ENCODE measurements at regions not wholly inside any gene's neighbourhood (a gene's known extent, or its start where the extent isn't known, plus 50 kb on each side); places are given as distances from the start of the nearest gene placed in this dataset.
"Not testable (repeated sequence)": the region's sequence is repeated elsewhere in the genome, so short reads cannot be mapped to it uniquely, and the experiment has no call there.

DNA sequence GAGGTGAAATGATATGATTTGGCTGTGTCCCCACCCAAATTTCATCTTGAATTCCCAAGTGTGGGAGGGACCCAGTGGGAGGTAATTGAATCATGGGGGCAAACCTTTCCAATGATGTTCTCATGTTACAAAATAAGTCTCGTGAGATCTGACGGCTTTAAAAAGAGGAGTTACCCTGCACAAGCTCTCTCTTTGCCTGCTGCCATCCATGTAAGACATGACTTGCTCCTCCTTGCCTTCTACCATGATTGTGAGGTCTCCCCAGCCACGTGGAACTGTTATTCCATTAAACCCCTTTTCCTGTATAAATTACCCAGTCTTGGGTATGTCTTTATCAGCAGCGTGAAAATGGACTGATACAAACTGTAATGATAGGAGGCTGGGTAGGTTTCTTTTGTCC, 145.1 kb downstream of the AKR1D1 start:
- H4K8ac ChIP-seq (ENCODE audit: low read depth, low read length); H3K23ac ChIP-seq (ENCODE audit: low read length); H3K18ac ChIP-seq (ENCODE audit: low read length); DNase-seq; H2AK5ac ChIP-seq (ENCODE audit: low read length); H3K27me3 ChIP-seq (ENCODE audit: insufficient read depth, low read length, poor library complexity); H3K36me3 ChIP-seq (ENCODE audit: control insufficient read depth, insufficient read depth, low read length); H2BK120ac ChIP-seq (ENCODE audit: low read depth, low read length); H3K4ac ChIP-seq (ENCODE audit: low read depth, low read length); H2BK15ac ChIP-seq (replicated peaks; ENCODE audit: low read depth); H3K4me2 ChIP-seq (ENCODE audit: low read length); H4K5ac ChIP-seq (ENCODE audit: low read length); H3K79me2 ChIP-seq (ENCODE audit: control insufficient read depth, insufficient read depth, low read length); H3K9ac ChIP-seq (ENCODE audit: low read length); H3K27ac ChIP-seq (ENCODE audit: low read depth, low read length); H3K79me1 ChIP-seq (ENCODE audit: low read length); H3K4me1 ChIP-seq (ENCODE audit: control insufficient read depth, low read depth, low read length); H2BK5ac ChIP-seq (ENCODE audit: low read length); H3K56ac ChIP-seq (ENCODE audit: low read length); H3K4me3 ChIP-seq (ENCODE audit: low read length): not testable (repeated sequence)
- no CpG with 5 or more reads among the region's 4 CpGs for WGBS (ENCODE audit: extremely low coverage, insufficient coverage, low lambda C conversion rate)

GRCh38 chr7:138223402-138223879, 147.2 kb downstream of the AKR1D1 start:
- peak; percentile 16 for DNase-seq
- no peaks in the 10 kb centered on the region for H3K4me1 ChIP-seq (ENCODE audit: control insufficient read depth, low read depth, low read length)
- no peaks in the 10 kb centered on the region for H3K79me1 ChIP-seq (ENCODE audit: low read length)
- H3K9ac ChIP-seq (ENCODE audit: low read length) = no peak overlapping the region
- H4K8ac ChIP-seq (ENCODE audit: low read depth, low read length) = no peak overlapping the region
- H3K27me3 ChIP-seq (ENCODE audit: insufficient read depth, low read length, poor library complexity) = no peaks in the 10 kb centered on the region
- H2BK15ac ChIP-seq (replicated peaks; ENCODE audit: low read depth) = no peak overlapping the region
- no peak overlapping the region for H3K4ac ChIP-seq (ENCODE audit: low read depth, low read length)
- no peak overlapping the region for H3K18ac ChIP-seq (ENCODE audit: low read length)
- H3K36me3 ChIP-seq (ENCODE audit: control insufficient read depth, insufficient read depth, low read length) = no peaks in the 10 kb centered on the region
- H4K5ac ChIP-seq (ENCODE audit: low read length) = no peak overlapping the region
- no peak overlapping the region for H3K23ac ChIP-seq (ENCODE audit: low read length)
- no peak overlapping the region for H3K4me3 ChIP-seq (ENCODE audit: low read length)
- no peak overlapping the region for H2BK120ac ChIP-seq (ENCODE audit: low read depth, low read length)
- H3K79me2 ChIP-seq (ENCODE audit: control insufficient read depth, insufficient read depth, low read length) = no peaks in the 10 kb centered on the region
- no peak overlapping the region for H3K27ac ChIP-seq (ENCODE audit: low read depth, low read length)
- no peak overlapping the region for H2BK5ac ChIP-seq (ENCODE audit: low read length)
- H3K4me2 ChIP-seq (ENCODE audit: low read length) = no peak overlapping the region
- H3K56ac ChIP-seq (ENCODE audit: low read length) = no peak overlapping the region
- no CpG with 5 or more reads among the region's 2 CpGs for WGBS (ENCODE audit: extremely low coverage, insufficient coverage, low lambda C conversion rate)
- no peak overlapping the region for H2AK5ac ChIP-seq (ENCODE audit: low read length)

DNA sequence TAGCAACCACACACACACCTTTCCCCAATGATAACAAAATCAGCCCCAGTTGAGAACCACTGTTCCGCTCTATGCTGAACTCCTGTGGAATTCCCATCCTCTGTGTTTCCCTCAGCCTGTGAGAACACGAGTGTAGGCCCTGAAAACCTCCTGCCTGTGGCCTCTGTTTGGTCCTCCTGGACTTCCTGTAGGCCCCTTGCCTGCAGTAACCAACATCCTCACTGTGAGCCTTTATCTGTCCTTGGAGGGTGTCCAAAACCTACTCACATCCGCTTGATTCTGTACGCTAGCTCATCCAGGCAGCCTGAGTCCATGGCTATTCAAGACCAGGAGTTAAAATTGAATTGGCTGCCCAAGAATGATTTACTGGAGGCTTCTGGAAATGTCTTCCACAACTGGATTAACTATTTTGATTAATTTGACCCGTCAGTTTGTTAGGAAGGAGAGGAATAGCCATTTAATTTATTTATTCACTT, 149.8 kb downstream of the AKR1D1 start:
- Histone ChIP-seq H3K4me1 (ENCODE audit: control insufficient read depth, low read depth, low read length) (no peaks in the 10 kb centered on the region), H4K5ac (ENCODE audit: low read length) (no peak overlapping the region), H3K36me3 (ENCODE audit: control insufficient read depth, insufficient read depth, low read length) (no peaks in the 10 kb centered on the region), H2AK5ac (ENCODE audit: low read length) (no peak overlapping the region), H3K79me2 (ENCODE audit: control insufficient read depth, insufficient read depth, low read length) (no peaks in the 10 kb centered on the region), H3K27ac (ENCODE audit: low read depth, low read length) (no peak overlapping the region), H3K4me3 (ENCODE audit: low read length) (no peak overlapping the region), H3K23ac (ENCODE audit: low read length) (no peak overlapping the region), H4K8ac (ENCODE audit: low read depth, low read length) (no peak overlapping the region), H2BK15ac (replicated peaks; ENCODE audit: low read depth) (no peak overlapping the region), H3K56ac (ENCODE audit: low read length) (no peak overlapping the region), H3K18ac (ENCODE audit: low read length) (no peak overlapping the region), H3K79me1 (ENCODE audit: low read length) (no peaks in the 10 kb centered on the region), H2BK120ac (ENCODE audit: low read depth, low read length) (no peak overlapping the region), H2BK5ac (ENCODE audit: low read length) (no peak overlapping the region), H3K4ac (ENCODE audit: low read depth, low read length) (no peak overlapping the region), H3K9ac (ENCODE audit: low read length) (no peak overlapping the region), H3K4me2 (ENCODE audit: low read length) (no peak overlapping the region), H3K27me3 (ENCODE audit: insufficient read depth, low read length, poor library complexity) (no peaks in the 10 kb centered on the region)
- WGBS (ENCODE audit: extremely low coverage, insufficient coverage, low lambda C conversion rate) = no CpG with 5 or more reads among the region's 5 CpGs
- DNase-seq = no peak

- no peak overlapping the region for H4K5ac ChIP-seq (ENCODE audit: low read length)
- H3K4me1 ChIP-seq (ENCODE audit: control insufficient read depth, low read depth, low read length) = no peaks in the 10 kb centered on the region
- no peaks in the 10 kb centered on the region for H3K27me3 ChIP-seq (ENCODE audit: insufficient read depth, low read length, poor library complexity)
- H3K4me3 ChIP-seq (ENCODE audit: low read length) = no peak overlapping the region
- H2AK5ac ChIP-seq (ENCODE audit: low read length) = no peak overlapping the region
- no peaks in the 10 kb centered on the region for H3K36me3 ChIP-seq (ENCODE audit: control insufficient read depth, insufficient read depth, low read length)
- H3K79me1 ChIP-seq (ENCODE audit: low read length) = no peaks in the 10 kb centered on the region
- no peak overlapping the region for H3K9ac ChIP-seq (ENCODE audit: low read length)
- no peak overlapping the region for H3K27ac ChIP-seq (ENCODE audit: low read depth, low read length)
- H3K4me2 ChIP-seq (ENCODE audit: low read length) = no peak overlapping the region
- H2BK15ac ChIP-seq (replicated peaks; ENCODE audit: low read depth) = no peak overlapping the region
- H3K4ac ChIP-seq (ENCODE audit: low read depth, low read length) = no peak overlapping the region
- no peak for DNase-seq
- H3K18ac ChIP-seq (ENCODE audit: low read length) = no peak overlapping the region
- H3K56ac ChIP-seq (ENCODE audit: low read length) = no peak overlapping the region
- H2BK5ac ChIP-seq (ENCODE audit: low read length) = no peak overlapping the region
- H4K8ac ChIP-seq (ENCODE audit: low read depth, low read length) = no peak overlapping the region
- H3K23ac ChIP-seq (ENCODE audit: low read length) = no peak overlapping the region
- no peaks in the 10 kb centered on the region for H3K79me2 ChIP-seq (ENCODE audit: control insufficient read depth, insufficient read depth, low read length)
- WGBS (ENCODE audit: extremely low coverage, insufficient coverage, low lambda C conversion rate) = no CpG with 5 or more reads among the region's 4 CpGs
- H2BK120ac ChIP-seq (ENCODE audit: low read depth, low read length) = no peak overlapping the region
Measured at GRCh38 chr7:138226745-138227279, 150.6 kb downstream of the AKR1D1 start.

- no CpG with 5 or more reads among the region's 7 CpGs for WGBS (ENCODE audit: extremely low coverage, insufficient coverage, low lambda C conversion rate)
- H3K27ac ChIP-seq (ENCODE audit: low read depth, low read length) = no peak overlapping the region
Measured at GRCh38 chr7:138228119-138228518, 151.9 kb downstream of the AKR1D1 start.

DNA sequence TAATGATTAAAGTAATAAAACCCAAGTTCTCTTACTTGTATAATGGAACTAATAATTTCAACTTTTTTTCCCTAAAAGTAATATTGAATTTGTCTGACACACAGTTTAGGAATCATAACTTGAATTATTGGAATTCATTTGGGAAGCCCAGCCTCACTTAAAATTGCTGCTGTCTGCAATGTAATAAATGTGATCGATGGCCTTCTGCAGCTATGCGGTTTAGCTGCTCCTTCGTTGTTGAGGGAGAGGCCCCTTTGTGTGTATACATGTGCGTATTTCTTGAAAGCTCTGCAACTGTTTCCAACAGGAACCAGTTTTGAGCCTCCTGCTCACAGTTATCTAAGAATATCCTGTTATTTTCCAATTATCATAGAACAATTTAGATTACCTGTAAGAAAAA, 152.5 kb downstream of the AKR1D1 start:
- Histone ChIP-seq H3K18ac (ENCODE audit: low read length) (no peak overlapping the region), H3K4me2 (ENCODE audit: low read length) (no peak overlapping the region), H4K5ac (ENCODE audit: low read length) (no peak overlapping the region), H2BK120ac (ENCODE audit: low read depth, low read length) (no peak overlapping the region), H2BK15ac (replicated peaks; ENCODE audit: low read depth) (no peak overlapping the region), H2BK5ac (ENCODE audit: low read length) (no peak overlapping the region), H3K79me1 (ENCODE audit: low read length) (no peaks in the 10 kb centered on the region), H2AK5ac (ENCODE audit: low read length) (no peak overlapping the region), H4K8ac (ENCODE audit: low read depth, low read length) (no peak overlapping the region), H3K56ac (ENCODE audit: low read length) (no peak overlapping the region), H3K79me2 (ENCODE audit: control insufficient read depth, insufficient read depth, low read length) (no peaks in the 10 kb centered on the region), H3K4me1 (ENCODE audit: control insufficient read depth, low read depth, low read length) (no peaks in the 10 kb centered on the region), H3K4ac (ENCODE audit: low read depth, low read length) (no peak overlapping the region), H3K27ac (ENCODE audit: low read depth, low read length) (no peak overlapping the region), H3K9ac (ENCODE audit: low read length) (no peak overlapping the region), H3K27me3 (ENCODE audit: insufficient read depth, low read length, poor library complexity) (no peaks in the 10 kb centered on the region), H3K4me3 (ENCODE audit: low read length) (no peak overlapping the region), H3K36me3 (ENCODE audit: control insufficient read depth, insufficient read depth, low read length) (no peaks in the 10 kb centered on the region), H3K23ac (ENCODE audit: low read length) (no peak overlapping the region)
- no peak for DNase-seq
- no CpG with 5 or more reads among the region's 4 CpGs for WGBS (ENCODE audit: extremely low coverage, insufficient coverage, low lambda C conversion rate)

More at GRCh38 chr7:138228119-138228518, 151.9 kb downstream of the AKR1D1 start:
- H2AK5ac ChIP-seq (ENCODE audit: low read length) = no peak overlapping the region
- H3K4me2 ChIP-seq (ENCODE audit: low read length) = no peak overlapping the region
- H4K5ac ChIP-seq (ENCODE audit: low read length) = no peak overlapping the region
- H2BK5ac ChIP-seq (ENCODE audit: low read length) = no peak overlapping the region
- H3K79me1 ChIP-seq (ENCODE audit: low read length) = no peaks in the 10 kb centered on the region
- no peaks in the 10 kb centered on the region for H3K4me1 ChIP-seq (ENCODE audit: control insufficient read depth, low read depth, low read length)
- H2BK120ac ChIP-seq (ENCODE audit: low read depth, low read length) = no peak overlapping the region
- H4K8ac ChIP-seq (ENCODE audit: low read depth, low read length) = no peak overlapping the region
- no peak overlapping the region for H3K56ac ChIP-seq (ENCODE audit: low read length)
- DNase-seq = no peak
- H3K79me2 ChIP-seq (ENCODE audit: control insufficient read depth, insufficient read depth, low read length) = no peaks in the 10 kb centered on the region
- H3K36me3 ChIP-seq (ENCODE audit: control insufficient read depth, insufficient read depth, low read length) = no peaks in the 10 kb centered on the region
- no peak overlapping the region for H3K18ac ChIP-seq (ENCODE audit: low read length)
- H3K9ac ChIP-seq (ENCODE audit: low read length) = no peak overlapping the region
- no peak overlapping the region for H3K23ac ChIP-seq (ENCODE audit: low read length)
- H2BK15ac ChIP-seq (replicated peaks; ENCODE audit: low read depth) = no peak overlapping the region
- H3K4me3 ChIP-seq (ENCODE audit: low read length) = no peak overlapping the region
- no peak overlapping the region for H3K4ac ChIP-seq (ENCODE audit: low read depth, low read length)
- H3K27me3 ChIP-seq (ENCODE audit: insufficient read depth, low read length, poor library complexity) = no peaks in the 10 kb centered on the region
